H9 (cell line): ENCODE measurements at regions not wholly inside any gene's neighbourhood (a gene's known extent, or its start where the extent isn't known, plus 50 kb on each side); places are given as distances from the start of the nearest gene placed in this dataset.

ENCODE experiments used
- DNase-seq: peaks from one replicate; pipeline ENCODE4 v3.0.0-alpha.2; 2017
- H2AFZ ChIP-seq: one replicate; pipeline ENCODE4 v1.6.1; 2013; ENCODE audit warnings: mild to moderate bottlenecking, low read length, control low read depth, moderate library complexity
- H2AK5ac ChIP-seq: 2 replicates; pipeline ENCODE4 v1.6.1; 2013; ENCODE audit warnings: low read length, control low read depth, mixed read lengths; ENCODE audit not compliant: insufficient read length
- H2BK120ac ChIP-seq: one replicate; pipeline ENCODE4 v1.6.1; 2013; ENCODE audit warnings: low read depth, mild to moderate bottlenecking, low read length, control low read depth, inconsistent platforms; ENCODE audit not compliant: poor library complexity, severe bottlenecking
- H2BK12ac ChIP-seq: 2 replicates; pipeline ENCODE4 v1.6.1; 2013; ENCODE audit warnings: low read length, control low read depth, mixed read lengths, low read depth; ENCODE audit not compliant: insufficient read length
- H2BK15ac ChIP-seq: 2 replicates; pipeline ENCODE4 v1.6.1; 2013; ENCODE audit warnings: low read depth, low read length, control low read depth
- H2BK20ac ChIP-seq: one replicate; pipeline ENCODE4 v1.6.1; 2013; ENCODE audit warnings: low read depth, mild to moderate bottlenecking, low read length, control low read depth, inconsistent platforms; ENCODE audit not compliant: poor library complexity, severe bottlenecking
- H2BK5ac ChIP-seq: 2 replicates; pipeline ENCODE4 v1.6.1; 2013; ENCODE audit warnings: low read length, control low read depth, mixed read lengths; ENCODE audit not compliant: insufficient read length
- H3K14ac ChIP-seq: 2 replicates; pipeline ENCODE4 v1.6.1; 2013; ENCODE audit warnings: low read length, control low read depth; ENCODE audit not compliant: insufficient read depth
- H3K18ac ChIP-seq: 2 replicates; pipeline ENCODE4 v1.6.1; 2013; ENCODE audit warnings: low read depth, mild to moderate bottlenecking, mixed read lengths, low read length, control low read depth; ENCODE audit not compliant: insufficient read length
- H3K23ac ChIP-seq: 2 replicates; pipeline ENCODE4 v1.6.1; 2013; ENCODE audit warnings: low read length, control low read depth, mixed read lengths, low read depth; ENCODE audit not compliant: insufficient read length
- H3K23me2 ChIP-seq: 2 replicates; pipeline ENCODE4 v1.6.1; 2013; ENCODE audit warnings: low read depth, mild to moderate bottlenecking, mixed read lengths, low read length, control low read depth; ENCODE audit not compliant: insufficient read length, poor library complexity, severe bottlenecking
- H3K27ac ChIP-seq: 2 replicates; pipeline ENCODE4 v1.5.1; 2013; ENCODE audit warnings: low read length, control low read depth, mixed read lengths, low read depth; ENCODE audit not compliant: insufficient read length
- H3K27me3 ChIP-seq: 2 replicates; pipeline ENCODE4 v1.6.1; 2013; ENCODE audit warnings: low read length, control low read depth, inconsistent platforms; ENCODE audit not compliant: insufficient read depth
- H3K4ac ChIP-seq: 2 replicates; pipeline ENCODE4 v1.6.1; 2013; ENCODE audit warnings: low read depth, mild to moderate bottlenecking, control low read depth, inconsistent platforms, low read length, moderate library complexity
- H3K4me1 ChIP-seq: 2 replicates; pipeline ENCODE4 v1.6.1; 2013; ENCODE audit warnings: low read length, control low read depth, inconsistent platforms; ENCODE audit not compliant: insufficient read depth
- H3K4me2 ChIP-seq: 2 replicates; pipeline ENCODE4 v1.6.1; 2013; ENCODE audit warnings: low read length, control low read depth, mixed read lengths; ENCODE audit not compliant: insufficient read length, insufficient read depth
- H3K56ac ChIP-seq: 2 replicates; pipeline ENCODE4 v1.6.1; 2013; ENCODE audit warnings: low read depth, mild to moderate bottlenecking, mixed read lengths, low read length, control low read depth; ENCODE audit not compliant: insufficient read length
- H3K79me1 ChIP-seq: 2 replicates; pipeline ENCODE4 v1.6.1; 2013; ENCODE audit warnings: low read depth, mild to moderate bottlenecking, moderate library complexity, low read length, control low read depth, inconsistent platforms; ENCODE audit not compliant: insufficient read depth, poor library complexity, severe bottlenecking
- H3K79me2 ChIP-seq: 2 replicates; pipeline ENCODE4 v1.6.1; 2013; ENCODE audit warnings: low read length, control low read depth, inconsistent platforms; ENCODE audit not compliant: insufficient read depth
- H3K9ac ChIP-seq: 2 replicates; pipeline ENCODE4 v1.6.1; 2013; ENCODE audit warnings: low read length, control low read depth, mixed read lengths; ENCODE audit not compliant: insufficient read length; ENCODE audit errors: extremely low read depth
- H3K9me3 ChIP-seq: one replicate; pipeline ENCODE4 v1.6.1; 2013; ENCODE audit warnings: low read depth, low read length, inconsistent platforms; ENCODE audit not compliant: control insufficient read depth
- H3T11ph ChIP-seq: one replicate; pipeline ENCODE4 v1.6.1; 2013; ENCODE audit warnings: mild to moderate bottlenecking, low read length, control low read depth, inconsistent platforms
- H4K20me1 ChIP-seq: one replicate; pipeline ENCODE4 v1.6.1; 2013; ENCODE audit not compliant: control insufficient read depth, insufficient read length, insufficient read depth
- H4K5ac ChIP-seq: 2 replicates; pipeline ENCODE4 v1.6.1; 2013; ENCODE audit warnings: low read depth, mild to moderate bottlenecking, mixed read lengths, low read length, control low read depth; ENCODE audit not compliant: insufficient read length
- H4K8ac ChIP-seq: replicated peaks from 2 replicates; pipeline ENCODE4 v1.6.1; 2013; ENCODE audit warnings: low read length, control low read depth, mixed read lengths, low read depth; ENCODE audit not compliant: insufficient read length
- H4K91ac ChIP-seq: 2 replicates; pipeline ENCODE4 v1.6.1; 2013; ENCODE audit warnings: low read depth, mild to moderate bottlenecking, moderate library complexity, mixed read lengths, low read length, control low read depth; ENCODE audit not compliant: insufficient read length
- H3K27ac Mint-ChIP-seq, 3 experiments: 2 replicates in 2 of 3; 3 replicates in 1 of 3; pipeline ENCODE4 v1.8.0; 2020 to 2021; ENCODE audit warnings: mixed read lengths in 3 of 3, mild to moderate bottlenecking in 1 of 3, moderate library complexity in 1 of 3
- H3K27me3 Mint-ChIP-seq: 2 replicates; pipeline ENCODE4 v1.8.0; 2021; ENCODE audit warnings: low read depth, mild to moderate bottlenecking, moderate library complexity, mixed read lengths
- H3K36me3 Mint-ChIP-seq, 3 experiments: 2 replicates in 2 of 3; 3 replicates in 1 of 3; pipeline ENCODE4 v1.8.0; 2020 to 2021; ENCODE audit warnings: low read depth in 3 of 3, mixed read lengths in 3 of 3; ENCODE audit not compliant: insufficient read depth in 1 of 3
- H3K4me1 Mint-ChIP-seq, 2 experiments: 2 replicates each; pipeline ENCODE4 v1.8.0; 2020; ENCODE audit warnings: mixed read lengths in 2 of 2
- H3K4me3 Mint-ChIP-seq, 2 experiments: 2 replicates in 1 of 2; 3 replicates in 1 of 2; pipeline ENCODE4 v1.8.0; 2020 to 2021; ENCODE audit warnings: mild to moderate bottlenecking in 2 of 2, mixed read lengths in 2 of 2, moderate library complexity in 1 of 2
- H3K9me3 Mint-ChIP-seq, 2 experiments: 2 replicates in 1 of 2; 3 replicates in 1 of 2; pipeline ENCODE4 v1.8.0; 2020; ENCODE audit warnings: mild to moderate bottlenecking in 2 of 2, mixed read lengths in 2 of 2, moderate library complexity in 1 of 2
- WGBS: extraction: QIAGEN DNeasy Blood & Tissue Kit; methylation state at CpG from one replicate; pipeline ENCODE4 v1.1.7; 2013; ENCODE audit warnings: missing lambda C conversion rate, low lambda C conversion rate, mixed read lengths; ENCODE audit not compliant: insufficient read length; ENCODE audit errors: extremely low coverage; 5-methylcytosine and 5-hydroxymethylcytosine counted together
- TF ChIP-seq, protein P1 (sequence below): fragments of 200-600 bp; sonication (generic); conservative IDR thresholded peaks from 3 replicates; pipeline ENCODE4 v1.8.0; 2021; ENCODE audit warnings: antibody characterized with exemption, mild to moderate bottlenecking

DNA sequence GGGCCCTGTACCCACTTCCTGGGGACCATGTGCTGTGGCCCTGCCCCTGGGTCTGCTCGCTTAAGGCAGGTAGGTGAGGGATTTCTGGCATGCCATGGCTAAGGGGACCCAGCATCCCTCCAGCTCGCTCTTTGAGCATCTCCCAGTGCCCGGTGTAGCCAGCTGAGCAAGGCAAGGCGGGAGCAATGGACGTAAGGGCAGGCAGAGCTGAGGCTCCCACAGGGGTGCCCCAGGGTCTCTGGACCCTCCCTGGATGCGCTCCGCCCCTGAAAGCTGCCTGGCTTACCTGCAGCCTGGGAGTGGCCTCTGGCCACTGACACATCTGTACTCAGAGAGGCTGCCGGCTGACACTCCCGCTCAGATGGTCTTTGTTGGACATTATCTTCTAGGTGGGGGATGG lies 189.9 kb downstream of the IRF8 start:
- TF ChIP-seq, protein P1, sequence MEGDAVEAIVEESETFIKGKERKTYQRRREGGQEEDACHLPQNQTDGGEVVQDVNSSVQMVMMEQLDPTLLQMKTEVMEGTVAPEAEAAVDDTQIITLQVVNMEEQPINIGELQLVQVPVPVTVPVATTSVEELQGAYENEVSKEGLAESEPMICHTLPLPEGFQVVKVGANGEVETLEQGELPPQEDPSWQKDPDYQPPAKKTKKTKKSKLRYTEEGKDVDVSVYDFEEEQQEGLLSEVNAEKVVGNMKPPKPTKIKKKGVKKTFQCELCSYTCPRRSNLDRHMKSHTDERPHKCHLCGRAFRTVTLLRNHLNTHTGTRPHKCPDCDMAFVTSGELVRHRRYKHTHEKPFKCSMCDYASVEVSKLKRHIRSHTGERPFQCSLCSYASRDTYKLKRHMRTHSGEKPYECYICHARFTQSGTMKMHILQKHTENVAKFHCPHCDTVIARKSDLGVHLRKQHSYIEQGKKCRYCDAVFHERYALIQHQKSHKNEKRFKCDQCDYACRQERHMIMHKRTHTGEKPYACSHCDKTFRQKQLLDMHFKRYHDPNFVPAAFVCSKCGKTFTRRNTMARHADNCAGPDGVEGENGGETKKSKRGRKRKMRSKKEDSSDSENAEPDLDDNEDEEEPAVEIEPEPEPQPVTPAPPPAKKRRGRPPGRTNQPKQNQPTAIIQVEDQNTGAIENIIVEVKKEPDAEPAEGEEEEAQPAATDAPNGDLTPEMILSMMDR: no peak
- H3K79me1 ChIP-seq: no peaks in the 10 kb centered on the region
- H3K23me2 ChIP-seq: no peaks in the 10 kb centered on the region
- H3K36me3 Mint-ChIP-seq: no peaks in the 10 kb centered on the region
- H3K4me1 Mint-ChIP-seq: peaks cover 16 to 26% of the 10 kb centered on the region in 2 experiments
- no peak overlapping the region for H2BK5ac ChIP-seq
- H3K9me3 ChIP-seq: no peaks in the 10 kb centered on the region
- no peak overlapping the region for H3K23ac ChIP-seq
- no CpG with 5 or more reads among the region's 9 CpGs for WGBS
- H3K4me2 ChIP-seq: no peak overlapping the region
- H2AK5ac ChIP-seq: no peak overlapping the region
- no peaks in the 10 kb centered on the region for H3K9me3 Mint-ChIP-seq
- no peak overlapping the region for H3K4me3 Mint-ChIP-seq
- H3K4me1 ChIP-seq: no peaks in the 10 kb centered on the region
- H3T11ph ChIP-seq: no peak overlapping the region
- H3K27ac Mint-ChIP-seq: no peak overlapping the region
- no peak overlapping the region for H3K4ac ChIP-seq
- H2BK12ac ChIP-seq: no peak overlapping the region
- no peaks in the 10 kb centered on the region for H3K27me3 ChIP-seq
- H4K91ac ChIP-seq: no peak overlapping the region
- H3K27ac ChIP-seq: no peak overlapping the region
- no peaks in the 10 kb centered on the region for H3K79me2 ChIP-seq
- no peak overlapping the region for H3K9ac ChIP-seq
- no peak overlapping the region for H4K5ac ChIP-seq
- H2BK120ac ChIP-seq: no peak overlapping the region
- H3K27me3 Mint-ChIP-seq: peaks cover 2% of the 10 kb centered on the region
- no peak overlapping the region for H3K18ac ChIP-seq
- no peaks in the 10 kb centered on the region for H4K20me1 ChIP-seq
- no peak overlapping the region for H2BK20ac ChIP-seq
- H4K8ac ChIP-seq: no peak overlapping the region
- no peak for DNase-seq
- H3K56ac ChIP-seq: no peak overlapping the region
- no peak overlapping the region for H3K14ac ChIP-seq
- no peak overlapping the region for H2AFZ ChIP-seq
- no peak overlapping the region for H2BK15ac ChIP-seq
